ENCODE measurements at regions not wholly inside any gene's neighbourhood (a gene's known extent, or its start where the extent isn't known, plus 50 kb on each side); places are given as distances from the start of the nearest gene placed in this dataset.
"Not testable (repeated sequence)": the region's sequence is repeated elsewhere in the genome, so short reads cannot be mapped to it uniquely, and the experiment has no call there.

DNA sequence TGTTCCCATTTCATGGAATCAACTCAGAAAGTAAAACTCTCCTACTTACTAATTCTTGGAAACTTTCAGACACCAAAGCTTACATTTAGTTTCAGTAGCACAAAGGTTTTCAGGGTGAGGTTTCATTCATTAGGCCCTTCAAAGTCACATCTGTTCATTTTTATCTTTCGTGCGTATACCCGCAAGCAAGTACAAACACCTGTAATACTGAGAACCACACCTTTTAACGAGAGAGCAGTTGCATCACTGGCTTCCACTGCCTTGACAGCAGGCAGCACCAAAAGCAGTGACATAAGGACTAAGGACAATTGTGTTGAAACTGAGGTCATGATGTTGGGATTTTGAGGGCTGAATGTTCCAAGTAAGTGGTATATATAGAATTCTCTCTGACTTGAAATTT is 60.5 kb downstream of the GOLGA6L22 start:
- no CpG with 5 or more reads among the region's 4 CpGs for WGBS (ENCODE audit: extremely low coverage, insufficient coverage, insufficient read length)
- not testable (repeated sequence) for H2AK5ac ChIP-seq (ENCODE audit: low read length); H4K8ac ChIP-seq (ENCODE audit: low read depth, low read length); H3K9ac ChIP-seq (ENCODE audit: low read length); H3K9me3 ChIP-seq (ENCODE audit: insufficient read depth, low read depth, low read length); H2BK12ac ChIP-seq (ENCODE audit: low read length); H3K27ac ChIP-seq (ENCODE audit: low read depth, low read length); H2BK120ac ChIP-seq (ENCODE audit: insufficient read depth, low read length, poor library complexity); H3K4me2 ChIP-seq (ENCODE audit: low read length); H3K14ac ChIP-seq (ENCODE audit: low read length); H3K27me3 ChIP-seq (ENCODE audit: insufficient read depth, low read length); H2BK5ac ChIP-seq (ENCODE audit: low read depth, low read length, poor library complexity); H3K79me1 ChIP-seq (ENCODE audit: low read length); DNase-seq; H3K36me3 ChIP-seq (ENCODE audit: control insufficient read depth in 1 of 2, insufficient read depth in 2 of 2, low read length in 2 of 2); H3K79me2 ChIP-seq (ENCODE audit: control insufficient read depth, insufficient read depth, low read length, poor library complexity); H4K91ac ChIP-seq (ENCODE audit: low read depth, low read length); H2AFZ ChIP-seq (ENCODE audit: insufficient read depth, low read length, poor library complexity); H3K4me1 ChIP-seq (ENCODE audit: control insufficient read depth in 1 of 2, insufficient read depth in 2 of 2, low read length in 2 of 2); H3K23ac ChIP-seq (ENCODE audit: low read length); H3K4me3 ChIP-seq (ENCODE audit: low read depth, low read length); H3K18ac ChIP-seq (ENCODE audit: low read length); H3K4ac ChIP-seq (ENCODE audit: low read depth, low read length); H4K12ac ChIP-seq (ENCODE audit: low read depth, low read length)

DNA sequence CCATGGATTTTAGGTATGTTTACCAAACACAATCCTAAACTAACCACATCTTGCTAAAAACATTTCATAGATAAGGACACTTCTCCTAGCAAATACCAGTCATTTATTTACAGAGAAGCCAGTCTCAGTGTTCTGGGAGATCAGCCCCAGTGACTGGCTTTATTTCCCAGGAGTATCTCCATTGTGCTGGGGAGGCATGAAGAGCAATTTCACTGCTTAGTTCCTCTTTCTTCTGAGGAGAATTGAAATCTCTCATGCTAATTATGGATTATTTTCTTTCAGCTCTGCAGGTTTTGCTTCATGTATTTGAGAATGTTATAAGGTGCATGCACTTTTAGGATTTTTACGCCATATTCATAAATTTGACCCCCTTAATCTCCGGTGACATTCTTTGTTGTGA is 67.8 kb downstream of the GOLGA6L22 start:
- H3K27ac ChIP-seq (ENCODE audit: low read depth, low read length); H4K12ac ChIP-seq (ENCODE audit: low read depth, low read length); H4K8ac ChIP-seq (ENCODE audit: low read depth, low read length); H3K18ac ChIP-seq (ENCODE audit: low read length); H3K4me3 ChIP-seq (ENCODE audit: low read depth, low read length); H3K4me2 ChIP-seq (ENCODE audit: low read length); H2AK5ac ChIP-seq (ENCODE audit: low read length); H4K91ac ChIP-seq (ENCODE audit: low read depth, low read length); H3K36me3 ChIP-seq (ENCODE audit: control insufficient read depth in 1 of 2, insufficient read depth in 2 of 2, low read length in 2 of 2); H2BK120ac ChIP-seq (ENCODE audit: insufficient read depth, low read length, poor library complexity); H3K27me3 ChIP-seq (ENCODE audit: insufficient read depth, low read length); H3K14ac ChIP-seq (ENCODE audit: low read length); H3K9ac ChIP-seq (ENCODE audit: low read length); H2AFZ ChIP-seq (ENCODE audit: insufficient read depth, low read length, poor library complexity); H3K23ac ChIP-seq (ENCODE audit: low read length); H3K79me1 ChIP-seq (ENCODE audit: low read length); H2BK12ac ChIP-seq (ENCODE audit: low read length); H2BK5ac ChIP-seq (ENCODE audit: low read depth, low read length, poor library complexity); DNase-seq; H3K79me2 ChIP-seq (ENCODE audit: control insufficient read depth, insufficient read depth, low read length, poor library complexity); H3K9me3 ChIP-seq (ENCODE audit: insufficient read depth, low read depth, low read length); H3K4ac ChIP-seq (ENCODE audit: low read depth, low read length); H3K4me1 ChIP-seq (ENCODE audit: control insufficient read depth in 1 of 2, insufficient read depth in 2 of 2, low read length in 2 of 2): not testable (repeated sequence)
- WGBS (ENCODE audit: extremely low coverage, insufficient coverage, insufficient read length), result no CpG with 5 or more reads among the region's 2 CpGs

DNA sequence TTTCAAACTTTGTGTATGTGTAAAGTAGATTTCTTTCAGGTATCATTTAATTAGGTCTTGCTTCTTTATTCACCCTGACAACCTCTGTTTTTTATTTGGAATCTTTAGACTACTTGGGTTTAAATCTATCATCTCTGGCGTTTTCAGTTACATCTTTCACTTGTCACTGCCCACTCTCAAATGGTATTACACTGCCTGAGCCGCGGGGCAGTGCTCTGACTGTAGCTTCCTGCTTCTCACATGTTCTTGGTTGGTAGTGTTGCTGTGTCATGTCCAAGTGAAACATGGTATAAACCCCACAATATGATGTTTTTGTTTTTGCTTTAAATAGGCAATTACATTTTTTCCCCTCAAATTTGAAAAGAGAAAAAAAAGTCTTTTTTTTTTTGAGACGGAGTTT is 68.3 kb downstream of the GOLGA6L22 start:
- H3K4me2 ChIP-seq (ENCODE audit: low read length), result not testable (repeated sequence)

DNA sequence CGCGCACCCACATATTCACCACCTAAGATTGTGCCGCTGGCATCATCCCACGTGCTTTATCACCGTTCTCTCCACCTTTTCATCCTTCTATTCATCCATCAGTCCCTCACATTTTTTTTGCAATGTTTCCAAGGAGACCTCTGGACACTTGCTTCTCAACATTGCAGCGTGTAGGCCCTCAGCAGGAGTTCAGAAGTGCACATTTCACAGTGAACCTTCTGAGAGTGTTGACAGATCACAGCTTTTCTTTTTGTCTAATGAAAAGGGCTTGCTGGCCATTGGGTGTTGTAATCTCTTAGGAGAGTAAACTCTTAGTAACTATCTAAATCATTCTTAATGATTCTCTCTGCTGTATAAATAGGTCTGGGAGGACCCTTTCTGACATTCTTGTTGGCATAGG is 70.5 kb downstream of the GOLGA6L22 start:
- H3K9me3 ChIP-seq (ENCODE audit: insufficient read depth, low read depth, low read length); H3K4me1 ChIP-seq (ENCODE audit: control insufficient read depth in 1 of 2, insufficient read depth in 2 of 2, low read length in 2 of 2); H4K8ac ChIP-seq (ENCODE audit: low read depth, low read length); H2AK5ac ChIP-seq (ENCODE audit: low read length); H2BK12ac ChIP-seq (ENCODE audit: low read length); H3K4me3 ChIP-seq (ENCODE audit: low read depth, low read length); H3K79me2 ChIP-seq (ENCODE audit: control insufficient read depth, insufficient read depth, low read length, poor library complexity); H3K4ac ChIP-seq (ENCODE audit: low read depth, low read length); H3K27me3 ChIP-seq (ENCODE audit: insufficient read depth, low read length); H4K91ac ChIP-seq (ENCODE audit: low read depth, low read length); H3K18ac ChIP-seq (ENCODE audit: low read length); H3K79me1 ChIP-seq (ENCODE audit: low read length); H2BK5ac ChIP-seq (ENCODE audit: low read depth, low read length, poor library complexity); H3K14ac ChIP-seq (ENCODE audit: low read length); DNase-seq; H3K4me2 ChIP-seq (ENCODE audit: low read length); H2BK120ac ChIP-seq (ENCODE audit: insufficient read depth, low read length, poor library complexity); H3K36me3 ChIP-seq (ENCODE audit: control insufficient read depth in 1 of 2, insufficient read depth in 2 of 2, low read length in 2 of 2); H3K27ac ChIP-seq (ENCODE audit: low read depth, low read length); H2AFZ ChIP-seq (ENCODE audit: insufficient read depth, low read length, poor library complexity); H4K12ac ChIP-seq (ENCODE audit: low read depth, low read length); H3K9ac ChIP-seq (ENCODE audit: low read length); H3K23ac ChIP-seq (ENCODE audit: low read length): not testable (repeated sequence)
- no CpG with 5 or more reads among the region's 6 CpGs for WGBS (ENCODE audit: extremely low coverage, insufficient coverage, insufficient read length)

More for the DNA sequence above, 68.3 kb downstream of the GOLGA6L22 start:
- H3K23ac ChIP-seq (ENCODE audit: low read length); H4K91ac ChIP-seq (ENCODE audit: low read depth, low read length); H4K8ac ChIP-seq (ENCODE audit: low read depth, low read length); H3K9me3 ChIP-seq (ENCODE audit: insufficient read depth, low read depth, low read length); H3K18ac ChIP-seq (ENCODE audit: low read length); H2BK5ac ChIP-seq (ENCODE audit: low read depth, low read length, poor library complexity); H3K4me1 ChIP-seq (ENCODE audit: control insufficient read depth in 1 of 2, insufficient read depth in 2 of 2, low read length in 2 of 2); H2AK5ac ChIP-seq (ENCODE audit: low read length); H3K4ac ChIP-seq (ENCODE audit: low read depth, low read length); H3K4me3 ChIP-seq (ENCODE audit: low read depth, low read length); H2BK12ac ChIP-seq (ENCODE audit: low read length); H3K36me3 ChIP-seq (ENCODE audit: control insufficient read depth in 1 of 2, insufficient read depth in 2 of 2, low read length in 2 of 2); H3K27ac ChIP-seq (ENCODE audit: low read depth, low read length); H2BK120ac ChIP-seq (ENCODE audit: insufficient read depth, low read length, poor library complexity); DNase-seq; H3K27me3 ChIP-seq (ENCODE audit: insufficient read depth, low read length); H3K79me1 ChIP-seq (ENCODE audit: low read length); H3K14ac ChIP-seq (ENCODE audit: low read length); H2AFZ ChIP-seq (ENCODE audit: insufficient read depth, low read length, poor library complexity); H4K12ac ChIP-seq (ENCODE audit: low read depth, low read length); H3K79me2 ChIP-seq (ENCODE audit: control insufficient read depth, insufficient read depth, low read length, poor library complexity); H3K9ac ChIP-seq (ENCODE audit: low read length): not testable (repeated sequence)
- no CpG with 5 or more reads among the region's 4 CpGs for WGBS (ENCODE audit: extremely low coverage, insufficient coverage, insufficient read length)
